Left renal pelvis (tissue), 4 donors: ENCODE measurements at regions not wholly inside any gene's neighbourhood (a gene's known extent, or its start where the extent isn't known, plus 50 kb on each side); places are given as distances from the start of the nearest gene placed in this dataset.

Source experiments
- DNase-seq, 4 donors: peaks; one replicate each; pipeline ENCODE4 v3.0.0-alpha.2; 2013; ENCODE audit warnings: low read depth in 4 of 4, low spot score in 3 of 4

DNA sequence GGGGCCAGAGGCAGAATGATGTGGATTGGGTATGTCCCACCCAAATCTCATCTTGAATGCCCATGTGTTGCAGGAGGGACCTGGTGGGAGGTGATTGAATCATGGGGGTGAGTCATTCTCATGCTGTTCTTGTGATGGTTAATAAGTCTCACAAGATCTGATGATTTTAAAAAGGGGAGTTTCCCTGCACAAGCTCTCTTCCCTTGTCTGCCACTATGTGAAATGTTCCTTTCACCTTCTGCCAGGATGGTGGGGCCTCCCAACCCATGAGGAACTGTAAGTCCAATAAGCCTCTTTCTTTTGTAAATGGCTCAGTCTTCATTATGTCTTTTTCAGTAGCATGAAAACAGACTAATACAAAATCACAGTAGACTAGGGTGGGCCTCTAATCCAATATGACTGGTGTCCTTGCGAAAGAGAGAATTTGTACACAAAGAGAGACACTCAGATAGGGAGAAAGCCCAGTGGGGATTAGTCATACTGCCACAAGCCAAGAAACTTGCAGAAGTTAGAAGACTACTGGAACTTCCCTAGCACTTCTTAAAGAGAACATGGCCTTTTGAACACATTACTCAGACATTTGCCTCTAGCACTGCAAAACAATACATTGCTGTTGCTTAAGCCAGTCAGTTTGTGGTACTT, 68.4 kb downstream of the ANXA1 start:
- DNase-seq = no peak

GRCh38 chr9:73223594-73223993, 71.9 kb downstream of the ANXA1 start:
- no peak for DNase-seq

- DNase-seq = no peak
Observed at GRCh38 chr9:73229543-73229942, 77.9 kb downstream of the ANXA1 start.

GRCh38 chr9:73230251-73230650, 78.6 kb downstream of the ANXA1 start:
- no peak for DNase-seq

GRCh38 chr9:73231203-73231602, 79.5 kb downstream of the ANXA1 start:
- no peak for DNase-seq

GRCh38 chr9:73233359-73234007, 81.8 kb downstream of the ANXA1 start:
- no peak for DNase-seq

GRCh38 chr9:73234008-73234360, 82.3 kb downstream of the ANXA1 start:
- no peak for DNase-seq

GRCh38 chr9:73237140-73237539, 85.5 kb downstream of the ANXA1 start:
- DNase-seq = no peak

DNA sequence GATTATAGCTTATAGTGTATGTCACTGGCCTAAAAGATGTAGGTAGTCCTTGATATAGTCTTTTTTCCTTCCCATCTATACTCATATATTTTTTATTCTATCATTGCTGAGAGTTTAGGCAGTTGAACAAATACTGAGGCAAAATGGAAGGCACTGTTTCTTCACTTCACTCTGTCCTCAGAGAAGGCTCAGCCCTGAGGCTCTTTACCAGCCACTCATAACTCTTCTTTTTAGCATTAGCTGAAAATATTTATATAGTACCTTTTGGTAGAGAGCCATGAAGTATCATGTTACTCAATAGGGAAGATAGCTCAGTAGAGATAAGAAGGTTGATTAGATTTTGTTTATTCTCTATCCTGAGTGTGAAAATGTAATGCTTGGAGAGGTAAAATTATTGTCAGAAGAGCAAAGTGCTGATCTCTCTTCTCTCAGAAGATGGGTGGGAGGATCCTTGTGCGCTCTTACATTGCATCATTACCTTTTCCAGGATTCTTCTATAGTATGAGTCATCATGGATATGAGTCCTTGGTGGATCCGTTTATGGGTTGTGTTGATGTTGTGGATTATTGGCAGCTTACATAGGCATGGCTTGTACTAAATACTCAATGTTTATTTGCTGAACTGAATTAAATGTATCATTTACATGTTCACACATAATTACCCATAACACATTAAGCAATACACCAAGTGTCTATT, 88.1 kb downstream of the ANXA1 start:
- DNase-seq = no peak

DNA sequence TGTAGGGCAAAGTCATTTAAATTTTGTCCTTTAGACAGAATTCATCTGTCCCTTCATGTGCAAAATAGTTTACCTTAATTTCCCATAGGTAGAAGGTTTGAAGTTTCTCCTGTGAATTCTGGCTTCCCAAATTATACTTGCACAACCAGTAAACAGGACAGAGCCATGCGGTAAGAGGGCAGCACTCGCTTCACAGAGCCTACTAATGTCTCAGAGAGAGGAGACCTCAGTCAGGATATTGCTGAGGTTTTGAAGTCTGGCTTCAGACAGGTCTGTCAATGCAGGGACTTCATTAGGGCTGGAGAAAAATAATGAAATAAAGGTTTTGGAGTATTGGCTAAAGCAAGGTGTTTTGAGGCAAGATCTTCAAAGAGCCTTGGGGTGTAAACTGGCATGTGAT, 91.4 kb downstream of the ANXA1 start:
- no peak for DNase-seq

DNA sequence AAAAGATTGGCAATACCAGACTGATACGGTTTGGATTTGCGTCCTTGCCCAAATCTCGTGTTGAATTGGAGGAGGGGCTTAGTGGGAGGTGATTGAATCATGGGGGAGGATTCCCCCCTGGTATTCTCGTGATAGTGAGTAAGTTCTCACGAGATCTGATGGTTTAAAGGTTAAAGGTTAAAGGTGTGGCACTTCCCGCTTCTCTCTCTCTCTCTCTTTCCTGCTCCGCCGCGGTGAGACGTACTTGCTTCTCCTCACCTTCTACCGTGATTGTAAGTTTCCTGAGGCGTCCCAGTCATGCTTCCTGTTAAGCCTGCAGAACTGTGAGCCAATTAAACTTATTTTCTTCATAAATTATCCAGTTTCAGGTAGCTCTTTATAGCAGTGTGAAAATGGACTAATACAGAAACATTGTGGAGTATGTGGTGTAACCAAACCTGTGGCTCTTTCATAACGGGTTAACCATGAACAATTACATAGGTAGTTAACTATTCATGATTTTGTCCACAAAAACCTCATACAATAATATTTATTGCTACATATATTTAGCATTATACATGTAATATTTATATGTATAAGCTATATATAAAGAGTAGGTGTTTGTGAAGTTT, 107.5 kb downstream of the ANXA1 start:
- DNase-seq = no peak

GRCh38 chr9:73260506-73260905, 108.8 kb downstream of the ANXA1 start:
- DNase-seq = no peak

DNA sequence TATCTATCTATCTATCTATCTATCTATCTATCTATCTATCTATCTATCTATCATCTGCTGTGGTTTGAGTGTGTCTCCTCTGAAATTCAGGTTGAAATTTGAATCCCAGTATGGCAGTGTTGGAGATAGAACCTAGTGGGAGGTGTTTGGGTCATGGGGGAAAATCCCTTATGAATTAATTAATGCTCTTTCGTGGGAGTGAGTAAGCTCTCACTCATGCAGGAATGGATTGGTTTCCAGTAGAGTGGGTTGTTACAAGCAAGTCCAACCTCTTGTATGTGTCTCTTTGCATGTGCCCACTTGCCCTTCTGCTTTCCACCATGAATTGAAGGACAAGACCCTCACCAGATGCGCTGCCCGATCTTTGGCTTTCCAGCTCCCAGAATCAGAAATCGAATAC, 113.0 kb downstream of the ANXA1 start:
- no peak for DNase-seq

GRCh38 chr9:73265876-73266275, 114.2 kb downstream of the ANXA1 start:
- DNase-seq = no peak

DNA sequence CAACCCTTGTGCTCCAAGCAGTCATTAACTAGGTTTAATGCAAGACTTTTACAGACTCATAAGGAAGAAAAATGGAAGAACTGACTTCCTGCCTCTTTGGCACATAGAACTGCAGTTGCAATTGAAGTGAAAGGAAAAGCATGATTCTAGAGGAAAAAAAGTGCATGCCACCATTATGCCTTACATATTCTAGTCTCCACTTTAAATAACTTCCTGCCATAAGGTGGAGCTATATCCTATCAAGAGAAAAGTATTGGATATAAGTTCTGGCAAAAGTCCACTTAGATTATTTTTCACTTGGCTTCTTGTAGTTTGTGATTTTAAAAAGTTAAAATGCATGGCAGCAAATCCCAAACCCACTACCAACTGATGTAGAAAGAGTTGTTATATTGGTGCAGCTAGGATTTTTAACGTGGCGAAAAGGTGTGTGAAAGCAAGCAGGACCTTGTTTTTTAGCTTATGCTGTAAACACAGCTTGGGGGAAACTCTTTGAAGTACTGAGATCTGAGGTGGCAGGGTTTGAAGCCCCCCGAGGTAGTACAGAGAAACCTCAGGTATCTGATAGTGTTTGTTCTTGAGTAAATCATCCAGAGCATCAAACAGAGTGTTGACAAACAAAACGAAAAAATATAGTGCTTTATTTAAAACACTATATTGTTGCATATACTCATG, 117.9 kb downstream of the ANXA1 start:
- no peak for DNase-seq

DNA sequence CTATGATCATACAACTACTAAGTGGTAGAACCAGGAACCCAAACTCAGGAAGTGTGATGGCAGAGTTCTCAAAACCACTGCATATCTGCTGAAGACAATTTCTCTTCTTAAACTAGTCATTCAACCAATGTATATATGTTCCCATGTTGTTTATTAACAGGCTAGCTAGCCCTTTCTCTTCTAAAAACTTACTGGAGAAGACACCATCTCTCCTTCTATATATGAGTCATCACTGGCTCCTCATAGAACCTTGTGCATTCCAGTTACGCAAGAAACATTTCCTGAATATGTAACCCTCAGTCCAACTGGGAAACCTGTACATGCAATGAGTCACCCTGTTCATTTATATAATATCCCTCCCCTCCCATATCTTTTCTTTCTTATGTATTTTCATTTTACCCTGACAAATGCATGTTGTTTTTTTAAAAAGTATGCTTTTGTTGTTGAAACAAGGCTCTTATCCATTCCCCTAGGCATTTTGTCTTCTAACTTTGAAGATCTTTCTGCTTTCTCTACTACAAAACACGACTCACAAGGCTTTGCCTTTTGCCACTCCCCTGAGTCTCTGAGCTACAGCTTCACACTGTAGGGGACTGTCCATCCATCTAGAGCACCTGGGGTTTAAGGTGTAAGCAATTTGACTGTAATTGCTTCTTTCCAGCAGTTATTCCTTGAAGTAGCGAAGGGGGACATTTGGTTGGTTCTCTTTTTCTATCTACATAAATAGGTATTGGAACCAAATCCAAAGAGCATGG, 119.5 kb downstream of the ANXA1 start:
- no peak for DNase-seq

GRCh38 chr9:73280113-73280512, 128.4 kb downstream of the ANXA1 start:
- no peak for DNase-seq

DNA sequence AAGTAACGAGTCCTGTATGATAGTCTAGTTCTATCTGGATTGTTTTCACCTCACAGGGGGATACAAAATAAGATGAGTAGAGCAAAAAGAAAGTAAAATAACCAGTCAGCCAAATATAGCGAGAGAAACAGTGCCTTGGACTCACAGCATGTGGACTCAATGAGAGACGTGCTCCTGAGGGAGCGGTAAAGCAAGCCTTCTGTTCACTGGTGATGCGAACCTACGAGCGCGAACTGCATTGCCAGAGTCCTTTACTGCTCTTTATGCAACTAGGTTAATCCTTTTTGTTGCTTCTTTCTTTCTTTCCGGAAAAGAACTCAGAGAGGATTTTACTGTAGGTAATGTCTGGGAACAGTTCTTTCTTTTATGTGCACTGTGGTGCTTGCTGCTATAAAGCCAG, 132.7 kb downstream of the ANXA1 start:
- no peak for DNase-seq

DNA sequence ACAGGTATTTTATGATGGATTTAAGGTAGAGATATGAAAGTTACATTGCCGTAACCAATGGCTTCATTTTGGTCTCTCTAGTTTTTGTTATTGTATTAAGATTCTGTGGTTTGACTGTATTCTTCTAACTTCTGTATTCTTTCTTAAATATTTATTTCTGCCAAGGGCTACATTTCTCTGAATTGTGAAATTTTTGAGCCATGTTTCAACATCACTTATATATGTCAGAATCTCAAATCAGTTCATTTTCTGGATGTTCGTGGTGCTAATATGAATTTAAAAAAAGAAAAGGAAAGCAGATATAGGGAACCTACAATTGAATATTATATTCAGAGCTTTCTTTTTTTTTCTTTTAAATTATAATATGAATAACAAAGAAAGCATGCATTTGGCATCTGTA, 142.7 kb downstream of the ANXA1 start:
- DNase-seq = no peak

DNA sequence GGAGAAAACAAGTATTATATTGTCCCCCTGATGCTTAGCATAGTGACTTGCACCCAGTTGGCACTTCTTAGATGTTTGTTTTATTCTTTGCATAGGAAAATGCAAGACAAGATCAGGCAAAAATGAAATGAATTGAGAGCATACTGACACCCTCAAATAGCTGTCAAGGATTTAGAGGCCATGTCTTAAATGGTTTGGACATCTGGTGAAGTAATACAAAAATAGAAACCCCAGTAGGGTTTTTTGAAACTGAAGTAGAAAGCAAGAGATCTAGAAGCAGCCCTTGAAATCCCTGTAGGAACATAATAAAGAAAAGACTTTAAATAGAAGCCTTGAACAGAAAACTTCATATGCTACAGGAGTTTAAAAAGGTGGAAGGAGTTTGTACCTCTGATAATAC, 174.3 kb downstream of the ANXA1 start:
- DNase-seq = no peak

DNA sequence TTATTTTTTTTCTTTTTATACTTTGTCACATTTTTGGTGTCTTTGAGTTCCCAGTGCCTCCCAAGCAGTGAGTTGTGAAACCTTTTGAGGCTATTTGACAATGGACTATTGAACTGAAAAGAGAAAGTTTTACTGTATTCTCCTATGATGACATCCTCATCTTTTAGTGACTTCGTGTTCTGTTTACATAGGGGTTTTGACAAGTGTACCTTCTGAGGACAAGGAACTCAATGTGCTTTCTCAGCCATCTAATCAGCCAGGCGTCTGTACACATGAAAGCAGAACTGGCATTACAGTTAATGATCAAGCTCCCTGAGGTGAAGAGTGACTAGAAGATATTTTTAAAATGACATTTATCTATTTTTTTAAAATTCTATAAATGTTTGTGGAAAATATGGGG, 175.5 kb downstream of the ANXA1 start:
- DNase-seq = no peak
